ENCODE measurements at regions not wholly inside any gene's neighbourhood (a gene's known extent, or its start where the extent isn't known, plus 50 kb on each side); places are given as distances from the start of the nearest gene placed in this dataset.

GRCh38 chr16:52294660-52295059 is 252.3 kb downstream of the TOX3 start:
- no peak overlapping the region for H3K4me3 ChIP-seq
- TF ChIP-seq CTCF (IDR thresholded peaks at IDR 0.05), result no peak
- no peak for DNase-seq (ENCODE audit: low spot score)
- no peak overlapping the region for H3K27ac ChIP-seq

GRCh38 chr16:52293204-52293603 is 253.7 kb downstream of the TOX3 start:
- no peak for DNase-seq (ENCODE audit: low spot score)
- TF ChIP-seq CTCF (IDR thresholded peaks at IDR 0.05), result no peak
- Histone ChIP-seq H3K27ac (no peak overlapping the region), H3K4me3 (no peak overlapping the region)

- no peak for TF ChIP-seq CTCF (IDR thresholded peaks at IDR 0.05)
- DNase-seq (ENCODE audit: low spot score), result no peak
These were observed 263.2 kb downstream of the TOX3 start for GRCh38 chr16:52283584-52284375.

GRCh38 chr16:52283018-52283417 is 263.9 kb downstream of the TOX3 start:
- DNase-seq (ENCODE audit: low spot score), result no peak
- Histone ChIP-seq H3K27ac (no peak overlapping the region), H3K4me3 (no peak overlapping the region)
- TF ChIP-seq CTCF (IDR thresholded peaks at IDR 0.05), result no peak

More at GRCh38 chr16:52283584-52284375, 263.2 kb downstream of the TOX3 start:
- Histone ChIP-seq H3K27ac (no peak overlapping the region), H3K4me3 (no peak overlapping the region)

GRCh38 chr16:52280086-52280485 is 266.9 kb downstream of the TOX3 start:
- DNase-seq (ENCODE audit: low spot score), result no peak
- no peak overlapping the region for H3K4me3 ChIP-seq
- H3K27ac ChIP-seq, result no peak overlapping the region
- TF ChIP-seq CTCF (IDR thresholded peaks at IDR 0.05), result no peak

GRCh38 chr16:52271088-52271750 is 275.7 kb downstream of the TOX3 start:
- no peak for DNase-seq (ENCODE audit: low spot score)
- no peak for TF ChIP-seq CTCF (IDR thresholded peaks at IDR 0.05)
- Histone ChIP-seq H3K4me3 (no peak overlapping the region), H3K27ac (no peak overlapping the region)

- no peak for TF ChIP-seq CTCF (IDR thresholded peaks at IDR 0.05)
- H3K27ac ChIP-seq, result no peak overlapping the region
- no peak for DNase-seq (ENCODE audit: low spot score)
These were observed 281.5 kb downstream of the TOX3 start for GRCh38 chr16:52265446-52265861.

More at GRCh38 chr16:52265446-52265861, 281.5 kb downstream of the TOX3 start:
- no peak overlapping the region for H3K4me3 ChIP-seq
